ENCODE measurements at regions not wholly inside any gene's neighbourhood (a gene's known extent, or its start where the extent isn't known, plus 50 kb on each side); places are given as distances from the start of the nearest gene placed in this dataset.

DNA sequence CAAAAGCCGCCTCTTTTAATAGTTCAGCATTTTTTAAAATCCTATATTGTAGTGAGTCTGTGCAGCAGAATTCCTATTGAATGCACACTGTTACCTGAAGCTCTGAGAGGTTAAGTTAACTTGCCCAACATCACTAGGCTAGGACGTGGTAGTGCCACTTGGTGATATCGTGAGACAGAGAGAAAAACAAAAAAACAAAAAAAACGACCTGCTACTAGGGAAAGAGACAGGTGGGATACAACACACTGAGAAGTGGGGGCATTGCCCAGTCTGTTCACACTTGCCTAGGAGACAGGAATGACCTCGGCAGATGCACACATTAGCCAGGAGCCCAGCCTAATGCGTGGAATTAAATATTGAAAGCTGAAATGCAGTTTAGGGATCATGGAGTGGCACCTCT lies 129.7 kb upstream of the CCND2 start:
- ATAC-seq: peak; percentile 41; the same call in 1 of the 3 replicates

GRCh38 chr12:4141348-4142270 lies 132.0 kb upstream of the CCND2 start:
- TF ChIP-seq OSR1 (CRISPR knock-in tag; IDR thresholded peaks at IDR 0.05): no peak
- TF ChIP-seq RARB (CRISPR knock-in tag; IDR thresholded peaks at IDR 0.05): no peak
- TF ChIP-seq GLIS3 (CRISPR knock-in tag; IDR thresholded peaks at IDR 0.05): no peak
- TF ChIP-seq TOX (CRISPR knock-in tag; IDR thresholded peaks at IDR 0.05; ENCODE audit: borderline replicate concordance): no peak
- no peak for TF ChIP-seq ESRRG (CRISPR knock-in tag; IDR thresholded peaks at IDR 0.05)
- TF ChIP-seq, protein P1, sequence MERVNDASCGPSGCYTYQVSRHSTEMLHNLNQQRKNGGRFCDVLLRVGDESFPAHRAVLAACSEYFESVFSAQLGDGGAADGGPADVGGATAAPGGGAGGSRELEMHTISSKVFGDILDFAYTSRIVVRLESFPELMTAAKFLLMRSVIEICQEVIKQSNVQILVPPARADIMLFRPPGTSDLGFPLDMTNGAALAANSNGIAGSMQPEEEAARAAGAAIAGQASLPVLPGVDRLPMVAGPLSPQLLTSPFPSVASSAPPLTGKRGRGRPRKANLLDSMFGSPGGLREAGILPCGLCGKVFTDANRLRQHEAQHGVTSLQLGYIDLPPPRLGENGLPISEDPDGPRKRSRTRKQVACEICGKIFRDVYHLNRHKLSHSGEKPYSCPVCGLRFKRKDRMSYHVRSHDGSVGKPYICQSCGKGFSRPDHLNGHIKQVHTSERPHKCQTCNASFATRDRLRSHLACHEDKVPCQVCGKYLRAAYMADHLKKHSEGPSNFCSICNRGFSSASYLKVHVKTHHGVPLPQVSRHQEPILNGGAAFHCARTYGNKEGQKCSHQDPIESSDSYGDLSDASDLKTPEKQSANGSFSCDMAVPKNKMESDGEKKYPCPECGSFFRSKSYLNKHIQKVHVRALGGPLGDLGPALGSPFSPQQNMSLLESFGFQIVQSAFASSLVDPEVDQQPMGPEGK (CRISPR knock-in tag; IDR thresholded peaks at IDR 0.05; ENCODE audit: borderline replicate concordance): no peak
- no peak for TF ChIP-seq TCF4 (CRISPR knock-in tag; IDR thresholded peaks at IDR 0.05; ENCODE audit: borderline replicate concordance)
- TF ChIP-seq TSHZ2 (CRISPR knock-in tag; IDR thresholded peaks at IDR 0.05): no peak
- TF ChIP-seq CSDC2 (CRISPR knock-in tag; IDR thresholded peaks at IDR 0.05): no peak
- TF ChIP-seq ZFP3 (CRISPR knock-in tag; IDR thresholded peaks at IDR 0.05): no peak
- no peak for TF ChIP-seq ZFP30 (CRISPR knock-in tag; IDR thresholded peaks at IDR 0.05)
- TF ChIP-seq PPARA (CRISPR knock-in tag; IDR thresholded peaks at IDR 0.05; ENCODE audit: borderline replicate concordance): no peak
- no peak for TF ChIP-seq ZNF70 (CRISPR knock-in tag; IDR thresholded peaks at IDR 0.05)
- TF ChIP-seq BACH2 (CRISPR knock-in tag; IDR thresholded peaks at IDR 0.05; ENCODE audit: borderline replicate concordance): no peak
- no peak for ATAC-seq

More for the DNA sequence above, 129.7 kb upstream of the CCND2 start:
- TF ChIP-seq SNAI2 (CRISPR knock-in tag; IDR thresholded peaks at IDR 0.05) (no peak), TSHZ2 (CRISPR knock-in tag; IDR thresholded peaks at IDR 0.05) (no peak), ZNF8 (CRISPR knock-in tag; IDR thresholded peaks at IDR 0.05) (no peak), CSDC2 (CRISPR knock-in tag; IDR thresholded peaks at IDR 0.05) (no peak), ZNF565 (CRISPR knock-in tag; conservative IDR thresholded peaks at IDR 0.05; ENCODE audit: low read depth) (no peak), BACH2 (CRISPR knock-in tag; IDR thresholded peaks at IDR 0.05; ENCODE audit: borderline replicate concordance) (no peak), TCF4 (CRISPR knock-in tag; IDR thresholded peaks at IDR 0.05; ENCODE audit: borderline replicate concordance) (no peak), ZFP30 (CRISPR knock-in tag; IDR thresholded peaks at IDR 0.05) (no peak), ESRRG (CRISPR knock-in tag; IDR thresholded peaks at IDR 0.05) (no peak)
- TF ChIP-seq, protein P1 (CRISPR knock-in tag; IDR thresholded peaks at IDR 0.05; ENCODE audit: borderline replicate concordance): no peak
- TF ChIP-seq, protein P2, sequence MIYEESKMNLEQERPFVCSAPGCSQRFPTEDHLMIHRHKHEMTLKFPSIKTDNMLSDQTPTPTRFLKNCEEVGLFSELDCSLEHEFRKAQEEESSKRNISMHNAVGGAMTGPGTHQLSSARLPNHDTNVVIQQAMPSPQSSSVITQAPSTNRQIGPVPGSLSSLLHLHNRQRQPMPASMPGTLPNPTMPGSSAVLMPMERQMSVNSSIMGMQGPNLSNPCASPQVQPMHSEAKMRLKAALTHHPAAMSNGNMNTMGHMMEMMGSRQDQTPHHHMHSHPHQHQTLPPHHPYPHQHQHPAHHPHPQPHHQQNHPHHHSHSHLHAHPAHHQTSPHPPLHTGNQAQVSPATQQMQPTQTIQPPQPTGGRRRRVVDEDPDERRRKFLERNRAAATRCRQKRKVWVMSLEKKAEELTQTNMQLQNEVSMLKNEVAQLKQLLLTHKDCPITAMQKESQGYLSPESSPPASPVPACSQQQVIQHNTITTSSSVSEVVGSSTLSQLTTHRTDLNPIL (CRISPR knock-in tag; IDR thresholded peaks at IDR 0.05; ENCODE audit: low read depth): no peak
